Naive thymus-derived CD4-positive, alpha-beta T cell (primary cell): ENCODE measurements at regions not wholly inside any gene's neighbourhood (a gene's known extent, or its start where the extent isn't known, plus 50 kb on each side); places are given as distances from the start of the nearest gene placed in this dataset.
"Not testable (repeated sequence)": the region's sequence is repeated elsewhere in the genome, so short reads cannot be mapped to it uniquely, and the experiment has no call there.

Experiments used
- ATAC-seq: fragments of 150-1000 bp; cut with Tn5 transposase; 2 replicates; pipeline ENCODE4 v1.10.0; 2021; ENCODE audit warnings: mild to moderate bottlenecking, moderate library complexity
- CTCF ChIA-PET: fragments of 350-600 bp; sonication (Branson Sonifier 250); formaldehyde crosslinking; loops from one replicate; lab custom pipeline; 2021; ENCODE audit warnings: antibody characterized with exemption; lab: Charles Lee
- POLR2A ChIA-PET: fragments of 350-600 bp; sonication (Branson Sonifier 250); formaldehyde crosslinking; loops from one replicate; lab custom pipeline; 2021; ENCODE audit warnings: antibody characterized with exemption, inconsistent platforms; lab: Charles Lee
- DNase-seq, 9 donors: peaks; one replicate each; pipeline versions ENCODE4 v3.0.0 to v3.0.0-alpha.2; 2020 to 2022; ENCODE audit warnings: mixed read lengths in 1 of 9
- H3K27ac ChIP-seq: one replicate; pipeline ENCODE4 v1.7.0; 2013; ENCODE audit warnings: mild to moderate bottlenecking, low read depth, low read length, moderate library complexity
- H3K27me3 ChIP-seq, 2 donors: one replicate each; pipeline ENCODE4 v1.7.0; 2013; ENCODE audit warnings: low read length in 2 of 2, mild to moderate bottlenecking in 2 of 2, moderate library complexity in 2 of 2; ENCODE audit not compliant: control insufficient read depth in 2 of 2, insufficient read depth in 2 of 2
- H3K36me3 ChIP-seq, 3 experiments: 1 replicate in 2 of 3; 2 replicates in 1 of 3; pipeline ENCODE4 v1.7.0; 2013; ENCODE audit warnings: low read length in 3 of 3, mild to moderate bottlenecking in 3 of 3, moderate library complexity in 1 of 3; ENCODE audit not compliant: insufficient read depth in 3 of 3, control insufficient read depth in 2 of 3
- H3K4me1 ChIP-seq, 2 donors: one replicate each; pipeline ENCODE4 v1.7.0; 2013; ENCODE audit warnings: low read length in 2 of 2, mild to moderate bottlenecking in 2 of 2, moderate library complexity in 1 of 2; ENCODE audit not compliant: control insufficient read depth in 2 of 2, insufficient read depth in 2 of 2
- H3K4me3 ChIP-seq: 2 replicates; pipeline ENCODE4 v1.7.0; 2013; ENCODE audit warnings: mild to moderate bottlenecking, low read length
- H3K9me3 ChIP-seq, 3 experiments: 1 replicate in 2 of 3; 2 replicates in 1 of 3; pipeline ENCODE4 v1.7.0; 2013; ENCODE audit warnings: low read length in 3 of 3; ENCODE audit not compliant: control insufficient read depth in 2 of 3
- H3K27ac Mint-ChIP-seq, 9 donors: one replicate each; pipeline ENCODE4 v1.8.0; 2020 to 2022; ENCODE audit warnings: mixed read lengths in 9 of 9, mild to moderate bottlenecking in 8 of 9, moderate library complexity in 5 of 9, inconsistent platforms in 2 of 9
- H3K27me3 Mint-ChIP-seq, 5 donors: one replicate each; pipeline ENCODE4 v1.8.0; 2021 to 2022; ENCODE audit warnings: mixed read lengths in 5 of 5, mild to moderate bottlenecking in 1 of 5
- H3K36me3 Mint-ChIP-seq, 5 donors: one replicate each; pipeline ENCODE4 v1.8.0; 2020 to 2022; ENCODE audit warnings: mixed read lengths in 5 of 5, mild to moderate bottlenecking in 3 of 5, inconsistent platforms in 1 of 5
- H3K4me1 Mint-ChIP-seq, 7 donors: one replicate each; pipeline ENCODE4 v1.8.0; 2020 to 2022; ENCODE audit warnings: mixed read lengths in 7 of 7, mild to moderate bottlenecking in 3 of 7, inconsistent platforms in 1 of 7
- H3K4me3 Mint-ChIP-seq, 10 donors: one replicate each; pipeline ENCODE4 v1.8.0; 2020 to 2022; ENCODE audit warnings: mild to moderate bottlenecking in 10 of 10, mixed read lengths in 10 of 10, moderate library complexity in 6 of 10, inconsistent platforms in 2 of 10
- H3K9me3 Mint-ChIP-seq, 11 donors: one replicate each; pipeline ENCODE4 v1.8.0; 2020 to 2022; ENCODE audit warnings: mixed read lengths in 11 of 11, mild to moderate bottlenecking in 4 of 11, inconsistent platforms in 1 of 11, moderate library complexity in 1 of 11
- intact Hi-C, 2 donors: fragments of 100-400 bp; cut with micrococcal nuclease; formaldehyde crosslinking; loops; one replicate each; pipeline ENCODE4 v1.15.1; 2023

DNA sequence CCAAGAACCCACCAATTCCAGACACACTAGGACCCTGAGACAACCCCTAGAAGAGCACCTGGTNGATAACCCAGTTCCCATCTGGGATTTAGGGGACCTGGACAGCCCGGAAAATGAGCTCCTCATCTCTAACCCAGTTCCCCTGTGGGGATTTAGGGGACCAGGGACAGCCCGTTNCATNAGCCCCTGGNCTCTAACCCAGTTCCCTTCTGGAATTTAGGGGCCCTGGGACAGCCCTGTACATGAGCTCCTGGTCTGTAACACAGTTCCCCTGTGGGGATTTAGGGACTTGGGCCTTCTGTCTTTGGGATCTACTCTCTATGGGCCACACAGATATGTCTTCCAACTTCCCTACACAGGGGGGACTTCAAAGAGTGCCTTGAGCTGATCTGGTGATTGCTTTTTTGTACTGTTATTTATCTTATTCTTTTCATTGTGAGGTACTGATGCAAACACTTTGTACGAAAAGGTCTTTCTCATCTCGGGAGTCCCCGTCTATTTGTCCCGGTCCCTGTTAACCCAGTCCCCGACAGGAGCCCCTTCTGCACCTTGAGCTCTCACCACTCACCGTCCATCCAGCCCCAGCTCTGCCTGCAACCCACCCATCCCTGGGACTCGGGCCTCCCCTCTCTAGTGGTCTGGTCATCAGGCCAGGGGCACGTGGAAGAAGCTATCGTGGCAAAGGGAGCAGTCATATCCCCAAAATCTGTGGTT, 58.2 kb upstream of the PLCXD1 start:
- intact Hi-C loops, H3K4me1 ChIP-seq, H3K4me1 Mint-ChIP-seq, POLR2A ChIA-PET, H3K9me3 Mint-ChIP-seq, DNase-seq, H3K36me3 Mint-ChIP-seq, H3K27ac ChIP-seq, ATAC-seq, CTCF ChIA-PET, H3K9me3 ChIP-seq, H3K4me3 ChIP-seq, H3K4me3 Mint-ChIP-seq, H3K27me3 Mint-ChIP-seq, H3K27me3 ChIP-seq, H3K36me3 ChIP-seq, H3K27ac Mint-ChIP-seq: not testable (repeated sequence)

- H3K27ac ChIP-seq, H3K4me3 Mint-ChIP-seq, ATAC-seq, H3K9me3 ChIP-seq, DNase-seq, H3K36me3 Mint-ChIP-seq, H3K27me3 ChIP-seq, POLR2A ChIA-PET, intact Hi-C loops, H3K27me3 Mint-ChIP-seq, H3K36me3 ChIP-seq, H3K27ac Mint-ChIP-seq, H3K9me3 Mint-ChIP-seq, H3K4me3 ChIP-seq, H3K4me1 Mint-ChIP-seq, CTCF ChIA-PET, H3K4me1 ChIP-seq: not testable (repeated sequence)
These were observed 57.7 kb upstream of the PLCXD1 start for GRCh38 chrX:223514-223854.

- H3K9me3 Mint-ChIP-seq, H3K36me3 ChIP-seq, H3K27me3 Mint-ChIP-seq, H3K4me1 ChIP-seq, DNase-seq, POLR2A ChIA-PET, H3K9me3 ChIP-seq, CTCF ChIA-PET, H3K27ac ChIP-seq, intact Hi-C loops, H3K27ac Mint-ChIP-seq, H3K4me3 ChIP-seq, H3K4me1 Mint-ChIP-seq, H3K36me3 Mint-ChIP-seq, H3K27me3 ChIP-seq, H3K4me3 Mint-ChIP-seq: not testable (repeated sequence)
- peak; percentile 92 for ATAC-seq
These were observed 54.6 kb upstream of the PLCXD1 start for GRCh38 chrX:226474-227164.

GRCh38 chrX:227396-227795, 53.8 kb upstream of the PLCXD1 start:
- CTCF ChIA-PET, H3K4me3 Mint-ChIP-seq, intact Hi-C loops, H3K4me3 ChIP-seq, H3K27me3 ChIP-seq, H3K4me1 ChIP-seq, H3K36me3 Mint-ChIP-seq, POLR2A ChIA-PET, H3K4me1 Mint-ChIP-seq, H3K27me3 Mint-ChIP-seq, H3K27ac ChIP-seq, H3K9me3 ChIP-seq, DNase-seq, ATAC-seq, H3K9me3 Mint-ChIP-seq, H3K36me3 ChIP-seq, H3K27ac Mint-ChIP-seq: not testable (repeated sequence)
